HG02973 (cell line): ENCODE measurements at regions not wholly inside any gene's neighbourhood (a gene's known extent, or its start where the extent isn't known, plus 50 kb on each side); places are given as distances from the start of the nearest gene placed in this dataset.

Experiments
- ATAC-seq: cut with Tn5 transposase; IDR thresholded peaks from one replicate; pipeline ENCODE4 v1.9.1; 2021; ENCODE audit warnings: moderate library complexity; ENCODE audit not compliant: unreplicated experiment

GRCh38 chr5:67393211-67393610 lies 196.6 kb upstream of the CD180 start:
- ATAC-seq, result no peak

GRCh38 chr5:67390935-67391334 lies 194.3 kb upstream of the CD180 start:
- ATAC-seq, result no peak

GRCh38 chr5:67383451-67383850 lies 186.9 kb upstream of the CD180 start:
- no peak for ATAC-seq

GRCh38 chr5:67381236-67381880 lies 184.8 kb upstream of the CD180 start:
- ATAC-seq, result no peak

GRCh38 chr5:67380431-67380830 lies 183.8 kb upstream of the CD180 start:
- no peak for ATAC-seq

GRCh38 chr5:67379753-67380152 lies 183.2 kb upstream of the CD180 start:
- ATAC-seq, result no peak

GRCh38 chr5:67378256-67378655 lies 181.7 kb upstream of the CD180 start:
- no peak for ATAC-seq

GRCh38 chr5:67377631-67378030 lies 181.0 kb upstream of the CD180 start:
- ATAC-seq, result no peak

GRCh38 chr5:67375606-67376005 lies 179.0 kb upstream of the CD180 start:
- ATAC-seq, result no peak

- ATAC-seq, result no peak
These were observed 177.8 kb upstream of the CD180 start for GRCh38 chr5:67374378-67374777.

- ATAC-seq, result no peak
These were observed 176.9 kb upstream of the CD180 start for GRCh38 chr5:67373518-67373917.

- no peak for ATAC-seq
These were observed 176.3 kb upstream of the CD180 start for GRCh38 chr5:67372887-67373286.

- ATAC-seq, result no peak
These were observed 175.3 kb upstream of the CD180 start for GRCh38 chr5:67371924-67372323.

- no peak for ATAC-seq
These were observed 170.2 kb upstream of the CD180 start for GRCh38 chr5:67366691-67367395.

GRCh38 chr5:67366276-67366675 lies 169.7 kb upstream of the CD180 start:
- ATAC-seq, result no peak

GRCh38 chr5:67364381-67364970 lies 167.9 kb upstream of the CD180 start:
- no peak for ATAC-seq

- no peak for ATAC-seq
These were observed 167.4 kb upstream of the CD180 start for GRCh38 chr5:67363963-67364362.

GRCh38 chr5:67363180-67363709 lies 166.6 kb upstream of the CD180 start:
- ATAC-seq, result no peak

- ATAC-seq, result no peak
These were observed 165.5 kb upstream of the CD180 start for GRCh38 chr5:67361932-67362729.

- no peak for ATAC-seq
These were observed 163.4 kb upstream of the CD180 start for GRCh38 chr5:67360047-67360446.

- ATAC-seq, result no peak
These were observed 161.6 kb upstream of the CD180 start for GRCh38 chr5:67358186-67358585.
